Cardiac muscle cell (in vitro differentiated cells and primary cell): ENCODE measurements at regions not wholly inside any gene's neighbourhood (a gene's known extent, or its start where the extent isn't known, plus 50 kb on each side); places are given as distances from the start of the nearest gene placed in this dataset.

Source experiments
- DNase-seq, 2 donors: peaks; one replicate each; pipeline versions ENCODE4 v3.0.0 to v3.0.0-alpha.2; 2010 to 2017; ENCODE audit warnings: low read depth in 1 of 2, low spot score in 1 of 2
- H3K27ac ChIP-seq: fragments of 200-600 bp; sonication (generic); 2 replicates; pipeline ENCODE4 v1.5.1; 2016
- H3K27me3 ChIP-seq: fragments of 200-600 bp; sonication (generic); 2 replicates; pipeline ENCODE4 v1.6.0; 2016; ENCODE audit warnings: control low read depth
- H3K36me3 ChIP-seq: fragments of 200-600 bp; sonication (generic); 2 replicates; pipeline ENCODE4 v1.5.1; 2016; ENCODE audit warnings: control low read depth
- H3K4me1 ChIP-seq: fragments of 200-600 bp; sonication (generic); 2 replicates; pipeline ENCODE4 v1.8.1; 2017; ENCODE audit warnings: low read depth, mild to moderate bottlenecking, mixed run types
- H3K4me3 ChIP-seq: fragments of 200-600 bp; sonication (generic); 2 replicates; pipeline ENCODE4 v1.5.1; 2016; ENCODE audit warnings: mild to moderate bottlenecking
- H3K9me3 ChIP-seq: fragments of 200-600 bp; sonication (generic); 2 replicates; pipeline ENCODE4 v1.5.1; 2017; ENCODE audit warnings: low read depth, mild to moderate bottlenecking, control low read depth
- TF ChIP-seq, protein P1 (sequence below): IDR thresholded peaks from 2 replicates; pipeline ENCODE4 v1.5.1; 2012; ENCODE audit warnings: low read depth, mild to moderate bottlenecking, low read length

DNA sequence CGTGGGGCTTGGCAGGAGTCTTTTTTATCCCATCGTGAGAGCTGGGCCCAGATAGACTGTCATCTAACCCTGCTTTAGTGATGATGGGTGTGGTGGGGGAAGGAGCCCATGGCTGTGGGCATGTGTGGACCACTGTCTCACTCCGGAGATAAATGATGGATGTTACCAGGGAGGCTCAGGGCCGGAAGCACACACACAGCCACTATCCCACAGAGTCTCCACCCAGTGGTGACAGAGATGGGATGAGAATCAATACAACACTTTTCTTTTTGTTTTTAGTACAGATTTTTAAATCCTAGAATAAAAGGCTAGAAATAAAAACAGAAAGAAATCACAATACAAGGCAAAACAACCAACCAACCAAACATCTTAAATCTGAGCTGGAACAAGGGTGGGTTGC, 233.4 kb downstream of the SOX11 start:
- Histone ChIP-seq H3K27ac (no peak overlapping the region), H3K4me1 (peaks cover 8% of the 10 kb centered on the region), H3K27me3 (no peaks in the 10 kb centered on the region), H3K36me3 (no peaks in the 10 kb centered on the region), H3K4me3 (no peak overlapping the region), H3K9me3 (no peaks in the 10 kb centered on the region)
- DNase-seq: no peak
- TF ChIP-seq, protein P1, sequence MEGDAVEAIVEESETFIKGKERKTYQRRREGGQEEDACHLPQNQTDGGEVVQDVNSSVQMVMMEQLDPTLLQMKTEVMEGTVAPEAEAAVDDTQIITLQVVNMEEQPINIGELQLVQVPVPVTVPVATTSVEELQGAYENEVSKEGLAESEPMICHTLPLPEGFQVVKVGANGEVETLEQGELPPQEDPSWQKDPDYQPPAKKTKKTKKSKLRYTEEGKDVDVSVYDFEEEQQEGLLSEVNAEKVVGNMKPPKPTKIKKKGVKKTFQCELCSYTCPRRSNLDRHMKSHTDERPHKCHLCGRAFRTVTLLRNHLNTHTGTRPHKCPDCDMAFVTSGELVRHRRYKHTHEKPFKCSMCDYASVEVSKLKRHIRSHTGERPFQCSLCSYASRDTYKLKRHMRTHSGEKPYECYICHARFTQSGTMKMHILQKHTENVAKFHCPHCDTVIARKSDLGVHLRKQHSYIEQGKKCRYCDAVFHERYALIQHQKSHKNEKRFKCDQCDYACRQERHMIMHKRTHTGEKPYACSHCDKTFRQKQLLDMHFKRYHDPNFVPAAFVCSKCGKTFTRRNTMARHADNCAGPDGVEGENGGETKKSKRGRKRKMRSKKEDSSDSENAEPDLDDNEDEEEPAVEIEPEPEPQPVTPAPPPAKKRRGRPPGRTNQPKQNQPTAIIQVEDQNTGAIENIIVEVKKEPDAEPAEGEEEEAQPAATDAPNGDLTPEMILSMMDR: no peak

DNA sequence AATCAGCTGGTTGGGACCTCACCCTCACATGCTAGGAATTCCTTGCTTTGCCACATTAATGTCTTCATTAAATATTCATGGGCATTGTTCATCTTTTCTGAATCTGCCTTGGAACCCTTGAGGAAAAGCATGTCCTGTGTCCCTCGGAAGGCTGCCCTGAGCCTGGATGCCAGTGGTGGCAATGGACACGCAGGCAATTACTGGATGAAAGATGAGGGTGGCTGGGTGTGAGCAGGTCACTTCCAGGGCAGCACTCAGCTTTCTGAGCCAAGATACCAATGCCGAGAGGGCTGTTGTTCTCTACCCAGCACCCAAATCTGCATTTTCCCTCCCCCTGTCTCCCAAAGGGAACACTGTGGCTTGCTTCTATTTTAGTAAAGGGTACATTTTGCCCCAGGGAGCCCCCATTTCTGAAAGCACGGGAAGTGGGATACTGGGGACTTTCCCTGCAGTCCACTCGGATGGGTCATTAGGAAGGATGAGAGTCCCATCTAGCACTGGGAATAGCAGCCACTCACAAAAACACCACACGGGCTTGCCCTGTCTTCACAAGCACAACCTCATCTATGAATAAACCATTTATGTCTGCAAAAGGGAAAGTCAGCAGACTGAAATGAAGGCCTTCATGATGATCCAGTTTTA, 234.8 kb downstream of the SOX11 start:
- H3K27me3 ChIP-seq: no peaks in the 10 kb centered on the region
- no peaks in the 10 kb centered on the region for H3K9me3 ChIP-seq
- no peak overlapping the region for H3K27ac ChIP-seq
- no peak overlapping the region for H3K4me3 ChIP-seq
- TF ChIP-seq, protein P1: no peak
- DNase-seq: no peak
- H3K36me3 ChIP-seq: no peaks in the 10 kb centered on the region
- H3K4me1 ChIP-seq: no peaks in the 10 kb centered on the region

DNA sequence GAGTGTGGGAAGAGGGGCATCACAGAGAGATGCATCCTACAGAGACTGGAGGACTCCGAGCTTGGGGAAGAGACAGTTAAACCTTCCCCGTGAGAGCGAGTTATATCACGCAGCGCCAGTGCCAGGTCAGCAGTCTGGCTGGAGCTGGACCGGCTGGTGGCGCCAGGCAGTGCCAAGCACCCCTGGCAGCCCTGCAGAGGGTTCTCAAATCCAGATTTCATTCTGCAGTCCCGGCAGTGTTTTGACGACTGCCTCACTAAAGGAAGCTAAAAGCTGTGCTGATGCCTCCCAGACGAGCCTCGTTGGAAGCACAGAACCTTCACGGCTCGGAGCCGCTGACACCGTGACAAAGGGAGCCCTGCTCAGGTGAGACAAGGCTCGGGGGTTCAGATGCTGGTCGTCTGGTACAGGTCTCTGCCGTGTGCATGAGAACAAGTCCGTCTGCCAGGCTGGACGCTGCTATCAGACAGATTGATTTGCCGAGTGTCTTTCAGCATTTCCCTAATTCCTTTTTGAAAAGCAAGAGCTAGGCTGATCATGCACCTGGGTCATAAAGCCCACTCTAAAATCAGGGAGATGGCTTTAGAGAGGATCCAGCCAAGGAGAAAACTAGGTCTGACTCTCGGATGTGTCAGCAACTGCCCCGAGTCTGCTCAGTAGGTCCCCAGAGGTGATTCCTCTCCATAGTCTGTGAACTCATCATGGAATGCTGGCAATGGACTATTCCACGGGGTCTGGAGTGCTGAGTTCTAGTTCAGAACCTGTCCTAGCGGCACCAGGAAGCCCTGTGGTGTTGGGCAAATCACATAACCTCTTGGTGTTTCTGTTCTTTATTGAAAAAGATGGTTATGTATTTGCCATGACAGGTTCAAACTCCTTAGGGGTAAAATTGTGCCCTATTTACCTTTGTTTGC, 240.6 kb downstream of the SOX11 start:
- TF ChIP-seq, protein P1: no peak
- no peak overlapping the region for H3K4me3 ChIP-seq
- no peaks in the 10 kb centered on the region for H3K9me3 ChIP-seq
- peaks cover 5% of the 10 kb centered on the region for H3K4me1 ChIP-seq
- H3K27ac ChIP-seq: no peak overlapping the region
- H3K27me3 ChIP-seq: no peaks in the 10 kb centered on the region
- no peak for DNase-seq
- H3K36me3 ChIP-seq: no peaks in the 10 kb centered on the region

DNA sequence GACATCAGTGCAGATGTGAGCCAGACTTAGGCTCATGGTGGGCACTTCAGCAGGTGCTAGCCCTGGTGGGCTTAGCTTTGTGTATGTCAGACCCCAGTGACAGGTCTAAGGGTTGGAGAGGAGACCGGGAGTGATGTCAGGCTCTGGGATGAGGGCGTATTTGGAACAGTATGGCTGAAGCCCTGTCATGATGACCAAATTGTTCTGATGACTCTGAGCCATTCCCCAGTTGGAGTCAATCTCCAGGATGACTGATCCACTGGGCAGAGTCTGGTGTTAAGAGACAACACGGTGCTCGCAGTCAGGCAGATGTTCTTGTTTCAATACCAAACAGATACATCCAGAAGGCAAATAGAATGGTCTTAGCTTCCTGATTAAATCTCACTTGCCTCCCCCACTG, 241.5 kb downstream of the SOX11 start:
- DNase-seq: no peak
- Histone ChIP-seq H3K9me3 (no peaks in the 10 kb centered on the region), H3K4me1 (peaks cover 7% of the 10 kb centered on the region), H3K4me3 (no peak overlapping the region), H3K36me3 (no peaks in the 10 kb centered on the region), H3K27me3 (no peaks in the 10 kb centered on the region), H3K27ac (no peak overlapping the region)
- TF ChIP-seq, protein P1: no peak

DNA sequence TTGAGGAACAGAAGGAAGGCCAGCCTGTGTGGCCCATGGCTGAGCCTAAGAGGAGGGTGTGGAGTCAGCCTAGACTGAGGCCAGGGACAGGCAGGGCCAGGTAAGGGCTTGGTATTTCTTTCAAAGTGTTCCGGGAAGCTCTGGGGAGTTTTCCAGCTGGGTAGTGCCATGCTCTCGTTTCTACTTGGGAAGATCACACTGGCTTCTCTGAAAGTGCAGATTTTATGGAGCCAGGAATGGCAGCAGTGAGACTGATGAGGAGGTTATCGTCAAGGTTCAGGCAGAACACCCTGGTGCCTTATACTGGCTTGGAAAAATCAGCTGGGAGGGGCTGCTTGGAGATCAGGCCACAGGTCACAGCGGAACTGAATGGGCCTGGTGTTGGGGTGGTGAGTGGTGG, 245.1 kb downstream of the SOX11 start:
- H3K4me3 ChIP-seq: no peak overlapping the region
- no peaks in the 10 kb centered on the region for H3K9me3 ChIP-seq
- TF ChIP-seq, protein P1: no peak
- no peak for DNase-seq
- H3K36me3 ChIP-seq: no peaks in the 10 kb centered on the region
- no peaks in the 10 kb centered on the region for H3K27me3 ChIP-seq
- H3K27ac ChIP-seq: no peak overlapping the region
- H3K4me1 ChIP-seq: peaks cover 7% of the 10 kb centered on the region
